GM19240 (cell line): ENCODE measurements at regions not wholly inside any gene's neighbourhood (a gene's known extent, or its start where the extent isn't known, plus 50 kb on each side); places are given as distances from the start of the nearest gene placed in this dataset.

Source experiments
- DNase-seq: peaks from one replicate; pipeline ENCODE4 v3.0.0; 2011; ENCODE audit warnings: low spot score; ENCODE audit not compliant: insufficient read length

GRCh38 chr3:66672830-66673229, 172.0 kb upstream of the LRIG1 start:
- DNase-seq = no peak

GRCh38 chr3:66673293-66673692, 172.5 kb upstream of the LRIG1 start:
- no peak for DNase-seq

GRCh38 chr3:66675366-66675765, 174.5 kb upstream of the LRIG1 start:
- DNase-seq = no peak

- DNase-seq = no peak
Measured at GRCh38 chr3:66692042-66692765, 191.4 kb upstream of the LRIG1 start.

GRCh38 chr3:66692766-66693150, 191.9 kb upstream of the LRIG1 start:
- no peak for DNase-seq

- no peak for DNase-seq
Measured at GRCh38 chr3:66693461-66694031, 192.7 kb upstream of the LRIG1 start.

- DNase-seq = no peak
Measured at GRCh38 chr3:66702126-66702525, 201.3 kb upstream of the LRIG1 start.

GRCh38 chr3:66703501-66703900, 202.7 kb upstream of the LRIG1 start:
- no peak for DNase-seq

- no peak for DNase-seq
Measured at GRCh38 chr3:66705076-66705475, 204.3 kb upstream of the LRIG1 start.

GRCh38 chr3:66706890-66707289, 206.1 kb upstream of the LRIG1 start:
- no peak for DNase-seq

GRCh38 chr3:66709532-66709931, 208.7 kb upstream of the LRIG1 start:
- DNase-seq = no peak

- DNase-seq = no peak
Measured at GRCh38 chr3:66712210-66712609, 211.4 kb upstream of the LRIG1 start.

GRCh38 chr3:66713921-66714320, 213.1 kb upstream of the LRIG1 start:
- DNase-seq = no peak

GRCh38 chr3:66715806-66716205, 215.0 kb upstream of the LRIG1 start:
- no peak for DNase-seq

GRCh38 chr3:66717806-66718205, 217.0 kb upstream of the LRIG1 start:
- DNase-seq = no peak

- no peak for DNase-seq
Measured at GRCh38 chr3:66719796-66720356, 219.1 kb upstream of the LRIG1 start.

GRCh38 chr3:66720508-66720907, 219.7 kb upstream of the LRIG1 start:
- no peak for DNase-seq

- no peak for DNase-seq
Measured at GRCh38 chr3:66722675-66723074, 221.9 kb upstream of the LRIG1 start.

GRCh38 chr3:66723231-66723630, 222.4 kb upstream of the LRIG1 start:
- no peak for DNase-seq

GRCh38 chr3:66729687-66730393, 229.0 kb upstream of the LRIG1 start:
- DNase-seq = no peak

GRCh38 chr3:66738625-66739365, 238.0 kb upstream of the LRIG1 start:
- DNase-seq = no peak

- no peak for DNase-seq
Measured at GRCh38 chr3:66740260-66740659, 239.4 kb upstream of the LRIG1 start.
